IMR-90 (cell line): ENCODE measurements at regions not wholly inside any gene's neighbourhood (a gene's known extent, or its start where the extent isn't known, plus 50 kb on each side); places are given as distances from the start of the nearest gene placed in this dataset.

Experiments used
- ATAC-seq: fragments of 200-7000 bp; cut with Tn5 transposase; 2 replicates; pipeline ENCODE4 v1.9.1; 2020; ENCODE audit warnings: low read depth, mild to moderate bottlenecking, moderate library complexity
- BruUV-seq: library from RNA; stranded (reverse); fragments of 400-500 nt; replicated peaks from 2 replicates; lab custom pipeline; 2021; lab: Mats Ljungman, UMichigan
- CTCF ChIA-PET: fragments of 300-600 bp; formaldehyde crosslinking; extraction: SDS; loops from one replicate; lab custom pipeline; 2021; ENCODE audit warnings: antibody characterized with exemption; lab: Yijun Ruan, JAX
- POLR2A ChIA-PET: fragments of 300-600 bp; sonication (Branson Sonifier 250); formaldehyde crosslinking; loops from one replicate; lab custom pipeline; 2022; ENCODE audit warnings: antibody characterized with exemption; ENCODE audit not compliant: unreplicated experiment; lab: Charles Lee
- DNase-seq: peaks from one replicate; pipeline ENCODE4 v3.0.0; 2013
- H2AFZ ChIP-seq: replicated peaks from 2 replicates; pipeline ENCODE3; 2013; ENCODE audit warnings: low read length, mild to moderate bottlenecking; ENCODE audit not compliant: poor library complexity
- H2AK5ac ChIP-seq: 2 replicates; pipeline ENCODE4 v1.6.1; 2013; ENCODE audit warnings: low read depth, low read length, inconsistent platforms
- H2AK9ac ChIP-seq: replicated peaks from 2 replicates; pipeline ENCODE3; 2013; ENCODE audit warnings: mild to moderate bottlenecking, low read depth, low read length, moderate library complexity; ENCODE audit not compliant: poor library complexity
- H2BK120ac ChIP-seq: 2 replicates; pipeline ENCODE4 v1.6.1; 2013; ENCODE audit warnings: low read depth, low read length, inconsistent platforms
- H2BK15ac ChIP-seq: 3 replicates; pipeline ENCODE4 v1.6.1; 2013; ENCODE audit warnings: low read depth, low read length, inconsistent platforms
- H2BK20ac ChIP-seq: 2 replicates; pipeline ENCODE4 v1.6.1; 2013; ENCODE audit warnings: low read depth, mild to moderate bottlenecking, inconsistent platforms, low read length, moderate library complexity
- H2BK5ac ChIP-seq: 2 replicates; pipeline ENCODE4 v1.6.1; 2013; ENCODE audit warnings: mild to moderate bottlenecking, low read depth, low read length, inconsistent platforms; ENCODE audit not compliant: poor library complexity, severe bottlenecking
- H3K14ac ChIP-seq: replicated peaks from 2 replicates; pipeline ENCODE4 v1.6.1; 2013; ENCODE audit warnings: low read depth, low read length, inconsistent platforms
- H3K18ac ChIP-seq: 2 replicates; pipeline ENCODE4 v1.6.1; 2013; ENCODE audit warnings: low read depth, low read length, control low read depth
- H3K23ac ChIP-seq: 2 replicates; pipeline ENCODE4 v1.6.1; 2013; ENCODE audit warnings: low read depth, low read length, inconsistent platforms
- H3K27ac ChIP-seq: 2 replicates; pipeline ENCODE4 v1.5.1; 2013; ENCODE audit warnings: mild to moderate bottlenecking, control low read depth, low read length; ENCODE audit not compliant: insufficient read depth
- H3K27me3 ChIP-seq: 2 replicates; pipeline ENCODE4 v1.6.1; 2013; ENCODE audit warnings: low read length; ENCODE audit not compliant: control insufficient read depth, insufficient read depth
- H3K36me3 ChIP-seq: 2 replicates; pipeline ENCODE4 v1.6.1; 2013; ENCODE audit warnings: low read length, mixed read lengths; ENCODE audit not compliant: control insufficient read depth, insufficient read depth
- H3K4ac ChIP-seq: 2 replicates; pipeline ENCODE4 v1.6.1; 2013; ENCODE audit warnings: low read depth, low read length, inconsistent platforms
- H3K4me1 ChIP-seq: 2 replicates; pipeline ENCODE4 v1.6.1; 2013; ENCODE audit warnings: low read length, mixed read lengths; ENCODE audit not compliant: control insufficient read depth, insufficient read depth
- H3K4me2 ChIP-seq: 2 replicates; pipeline ENCODE4 v1.6.1; 2013; ENCODE audit warnings: low read depth, mild to moderate bottlenecking, control low read depth, low read length, moderate library complexity
- H3K4me3 ChIP-seq: 2 replicates; pipeline ENCODE4 v1.5.1; 2013; ENCODE audit warnings: low read depth, mild to moderate bottlenecking, control low read depth, low read length, moderate library complexity; ENCODE audit not compliant: insufficient read depth
- H3K56ac ChIP-seq: 2 replicates; pipeline ENCODE4 v1.6.1; 2013; ENCODE audit warnings: low read length, inconsistent platforms; ENCODE audit not compliant: insufficient read depth; ENCODE audit errors: extremely low read depth
- H3K79me1 ChIP-seq, 2 experiments: 2 replicates each; pipeline ENCODE4 v1.6.1; 2013; ENCODE audit warnings: low read length in 2 of 2, inconsistent platforms in 1 of 2, low read depth in 1 of 2
- H3K9ac ChIP-seq: 2 replicates; pipeline ENCODE4 v1.6.1; 2013; ENCODE audit warnings: low read depth, low read length, control low read depth
- H3K9me1 ChIP-seq: 2 replicates; pipeline ENCODE4 v1.6.1; 2013; ENCODE audit warnings: low read length, inconsistent platforms; ENCODE audit not compliant: insufficient read depth
- H3K9me3 ChIP-seq: 2 replicates; pipeline ENCODE4 v1.6.1; 2013; ENCODE audit warnings: low read length; ENCODE audit not compliant: control insufficient read depth, insufficient read depth
- H4K20me1 ChIP-seq: 2 replicates; pipeline ENCODE4 v1.6.1; 2013; ENCODE audit warnings: low read length, inconsistent platforms; ENCODE audit not compliant: insufficient read depth
- H4K5ac ChIP-seq: 2 replicates; pipeline ENCODE4 v1.6.1; 2013; ENCODE audit warnings: mild to moderate bottlenecking, low read depth, low read length, control low read depth
- H4K8ac ChIP-seq, 2 experiments: 2 replicates each; pipeline ENCODE4 v1.6.1; 2013; ENCODE audit warnings: low read depth in 2 of 2, low read length in 2 of 2, control low read depth in 1 of 2, inconsistent platforms in 1 of 2
- H4K91ac ChIP-seq: 2 replicates; pipeline ENCODE4 v1.6.1; 2013; ENCODE audit warnings: low read depth, low read length, inconsistent platforms; ENCODE audit not compliant: insufficient read depth
- BHLHE40 ChIP-seq: fragments of 150-350 bp; IDR thresholded peaks from 2 replicates; pipeline ENCODE4 v1.6.1; 2016; ENCODE audit warnings: mild to moderate bottlenecking, low read depth, low read length
- CEBPB ChIP-seq: IDR thresholded peaks from 2 replicates; pipeline ENCODE4 v1.6.1; 2012; ENCODE audit warnings: low read depth, low read length, improper control_type of control experiment
- CHD1 ChIP-seq: IDR thresholded peaks from 2 replicates; pipeline ENCODE4 v1.6.1; 2012; ENCODE audit warnings: low read depth, low read length, improper control_type of control experiment
- FOS ChIP-seq: fragments of 150-350 bp; IDR thresholded peaks from 2 replicates; pipeline ENCODE4 v1.6.1; 2016; ENCODE audit warnings: low read depth, low read length
- MAZ ChIP-seq: IDR thresholded peaks from 2 replicates; pipeline ENCODE4 v1.6.1; 2012; ENCODE audit warnings: low read depth, mild to moderate bottlenecking, low read length, improper control_type of control experiment, moderate library complexity, borderline replicate concordance
- MXI1 ChIP-seq: IDR thresholded peaks from 2 replicates; pipeline ENCODE4 v1.6.1; 2012; ENCODE audit warnings: low read depth, mild to moderate bottlenecking, low read length, moderate library complexity, borderline replicate concordance
- NFE2L2 ChIP-seq: fragments of 150-350 bp; IDR thresholded peaks from 2 replicates; pipeline ENCODE4 v1.6.1; 2016; ENCODE audit warnings: low read depth, mild to moderate bottlenecking, low read length
- POLR2A ChIP-seq: IDR thresholded peaks from 2 replicates; pipeline ENCODE4 v1.6.1; 2012; ENCODE audit warnings: mild to moderate bottlenecking, low read depth, low read length
- RCOR1 ChIP-seq: IDR thresholded peaks from 2 replicates; pipeline ENCODE4 v1.6.1; 2012; ENCODE audit warnings: mild to moderate bottlenecking, low read length, improper control_type of control experiment; ENCODE audit not compliant: insufficient replicate concordance
- RFX5 ChIP-seq: IDR thresholded peaks from 2 replicates; pipeline ENCODE4 v1.8.0; 2012; ENCODE audit warnings: low read depth, mild to moderate bottlenecking, low read length, moderate library complexity
- SMC3 ChIP-seq: fragments of 150-350 bp; IDR thresholded peaks from 2 replicates; pipeline ENCODE4 v1.6.1; 2016; ENCODE audit warnings: low read depth, mild to moderate bottlenecking, antibody characterized with exemption, low read length, moderate library complexity
- WGBS, 2 experiments: methylation state at CpG; one replicate each; pipeline versions ENCODE4 v1.1.5 to v1.1.7; 2013; ENCODE audit warnings: missing lambda C conversion rate in 2 of 2; ENCODE audit not compliant: insufficient read length in 1 of 2; ENCODE audit errors: extremely low coverage in 2 of 2; 5-methylcytosine and 5-hydroxymethylcytosine counted together
- dilution Hi-C: fragments of 300-500 bp; cut with HindIII; formaldehyde crosslinking; loops from one replicate; pipeline ENCODE4 v1.14.3; 2018; ENCODE audit warnings: low sequenced_read_pairs; ENCODE audit not compliant: unreplicated experiment
- in situ Hi-C: fragments of 300-500 bp; cut with MboI; formaldehyde crosslinking; loops from 3 replicates; pipeline ENCODE4 v1.14.3; 2019; ENCODE audit warnings: low sequenced_read_pairs, inconsistent platforms, mixed read lengths
- intact Hi-C: fragments of 100-400 bp; cut with micrococcal nuclease; formaldehyde crosslinking; loops from 2 replicates; pipeline ENCODE4 v1.10.0; 2022
- TF ChIP-seq, protein P1 (sequence below): fragments of 150-350 bp; IDR thresholded peaks from 2 replicates; pipeline ENCODE4 v1.6.1; 2017; ENCODE audit warnings: mild to moderate bottlenecking, antibody characterized with exemption, low read length, low read depth
- TF ChIP-seq, protein P2 (sequence below): conservative IDR thresholded peaks from 2 replicates; pipeline ENCODE4 v1.5.1; 2012; ENCODE audit warnings: mild to moderate bottlenecking, low read depth, low read length, improper control_type of control experiment

DNA sequence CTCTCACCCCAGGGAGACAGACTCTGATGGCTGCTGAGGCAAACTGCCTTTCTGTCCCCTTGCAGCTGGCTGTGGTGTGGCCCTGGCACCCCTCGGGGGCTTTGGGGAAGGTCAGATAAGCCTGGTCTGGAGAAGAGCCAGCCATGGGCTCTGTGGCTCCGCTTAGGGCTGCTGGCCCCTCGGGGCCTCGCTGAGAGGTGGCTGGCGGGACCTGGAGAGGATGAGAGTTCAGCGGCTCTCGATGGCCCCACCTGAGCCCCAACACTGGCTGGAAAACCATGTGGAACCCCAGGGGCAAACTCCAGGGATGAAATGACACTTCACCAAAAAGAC is 56.1 kb upstream of the ASAP2 start:
- Histone ChIP-seq H2BK5ac (no peak overlapping the region), H2AFZ (no peak overlapping the region), H4K20me1 (no peaks in the 10 kb centered on the region), H3K23ac (no peak overlapping the region), H3K4ac (no peak overlapping the region), H3K36me3 (no peaks in the 10 kb centered on the region), H3K9me3 (no peaks in the 10 kb centered on the region), H4K8ac (no peak overlapping the region), H3K56ac (no peak overlapping the region), H3K4me3 (no peak overlapping the region), H2BK15ac (no peak overlapping the region), H3K9me1 (peaks cover 4% of the 10 kb centered on the region), H3K9ac (no peak overlapping the region), H3K4me1 (peaks cover 9% of the 10 kb centered on the region; the same call in 1 of the 2 replicates), H3K27me3 (no peaks in the 10 kb centered on the region; the same call in 1 of the 2 replicates), H3K14ac (no peak overlapping the region), H3K4me2 (no peak overlapping the region), H4K5ac (no peak overlapping the region), H2BK120ac (no peak overlapping the region), H3K79me1 (no peaks in the 10 kb centered on the region), H2AK5ac (no peak overlapping the region), H3K18ac (no peak overlapping the region), H3K27ac (no peak overlapping the region), H4K91ac (no peak overlapping the region), H2BK20ac (no peak overlapping the region), H2AK9ac (no peak overlapping the region)
- ATAC-seq (no peak), DNase-seq (no peak)
- WGBS, 2 experiments = 94% methylated on average over 6 of the region's 7 CpGs; no CpG with 5 or more reads in 1 of the 2 experiments
- in situ Hi-C loops (no loop called here), dilution Hi-C loops (no loop called here), intact Hi-C loops (no loop called here)
- TF ChIP-seq CHD1 (no peak), FOS (no peak), BHLHE40 (no peak), MAZ (no peak), NFE2L2 (no peak), MXI1 (no peak), CEBPB (no peak), SMC3 (no peak), POLR2A (no peak), RCOR1 (no peak), RFX5 (no peak)
- TF ChIP-seq, protein P1, sequence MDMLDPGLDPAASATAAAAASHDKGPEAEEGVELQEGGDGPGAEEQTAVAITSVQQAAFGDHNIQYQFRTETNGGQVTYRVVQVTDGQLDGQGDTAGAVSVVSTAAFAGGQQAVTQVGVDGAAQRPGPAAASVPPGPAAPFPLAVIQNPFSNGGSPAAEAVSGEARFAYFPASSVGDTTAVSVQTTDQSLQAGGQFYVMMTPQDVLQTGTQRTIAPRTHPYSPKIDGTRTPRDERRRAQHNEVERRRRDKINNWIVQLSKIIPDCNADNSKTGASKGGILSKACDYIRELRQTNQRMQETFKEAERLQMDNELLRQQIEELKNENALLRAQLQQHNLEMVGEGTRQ = no peak
- TF ChIP-seq, protein P2, sequence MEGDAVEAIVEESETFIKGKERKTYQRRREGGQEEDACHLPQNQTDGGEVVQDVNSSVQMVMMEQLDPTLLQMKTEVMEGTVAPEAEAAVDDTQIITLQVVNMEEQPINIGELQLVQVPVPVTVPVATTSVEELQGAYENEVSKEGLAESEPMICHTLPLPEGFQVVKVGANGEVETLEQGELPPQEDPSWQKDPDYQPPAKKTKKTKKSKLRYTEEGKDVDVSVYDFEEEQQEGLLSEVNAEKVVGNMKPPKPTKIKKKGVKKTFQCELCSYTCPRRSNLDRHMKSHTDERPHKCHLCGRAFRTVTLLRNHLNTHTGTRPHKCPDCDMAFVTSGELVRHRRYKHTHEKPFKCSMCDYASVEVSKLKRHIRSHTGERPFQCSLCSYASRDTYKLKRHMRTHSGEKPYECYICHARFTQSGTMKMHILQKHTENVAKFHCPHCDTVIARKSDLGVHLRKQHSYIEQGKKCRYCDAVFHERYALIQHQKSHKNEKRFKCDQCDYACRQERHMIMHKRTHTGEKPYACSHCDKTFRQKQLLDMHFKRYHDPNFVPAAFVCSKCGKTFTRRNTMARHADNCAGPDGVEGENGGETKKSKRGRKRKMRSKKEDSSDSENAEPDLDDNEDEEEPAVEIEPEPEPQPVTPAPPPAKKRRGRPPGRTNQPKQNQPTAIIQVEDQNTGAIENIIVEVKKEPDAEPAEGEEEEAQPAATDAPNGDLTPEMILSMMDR = no peak
- CTCF ChIA-PET = interaction anchor here (0.6 kb wide), 1 partner anchor 10 kb away, joined by 6 read pairs; no protein-coding TSS in a partner anchor
- BruUV-seq = no TSS peak
- POLR2A ChIA-PET = no interaction called here
